ENCODE measurements at regions not wholly inside any gene's neighbourhood (a gene's known extent, or its start where the extent isn't known, plus 50 kb on each side); places are given as distances from the start of the nearest gene placed in this dataset.

- no peak for TF ChIP-seq CTCF (IDR thresholded peaks at IDR 0.05; ENCODE audit: control insufficient read depth, extremely low read depth, insufficient read depth)
- no peak overlapping the region for H3K4me3 ChIP-seq (ENCODE audit: low read depth, low read length)
- no peak for DNase-seq (ENCODE audit: low read depth)
Measured at GRCh38 chr17:12592941-12593340, 72.7 kb upstream of the MYOCD start.

GRCh38 chr17:12596961-12597360 lies 68.7 kb upstream of the MYOCD start:
- no peak for TF ChIP-seq CTCF (IDR thresholded peaks at IDR 0.05; ENCODE audit: control insufficient read depth, extremely low read depth, insufficient read depth)
- no peak for DNase-seq (ENCODE audit: low read depth)
- H3K4me3 ChIP-seq (ENCODE audit: low read depth, low read length): no peak overlapping the region

- DNase-seq (ENCODE audit: low read depth): no peak
- TF ChIP-seq CTCF (IDR thresholded peaks at IDR 0.05; ENCODE audit: control insufficient read depth, extremely low read depth, insufficient read depth): no peak
- H3K4me3 ChIP-seq (ENCODE audit: low read depth, low read length): no peak overlapping the region
Measured at GRCh38 chr17:12597895-12598294, 67.8 kb upstream of the MYOCD start.

GRCh38 chr17:12599186-12599920 lies 66.3 kb upstream of the MYOCD start:
- no peak for DNase-seq (ENCODE audit: low read depth)
- H3K4me3 ChIP-seq (ENCODE audit: low read depth, low read length): no peak overlapping the region
- no peak for TF ChIP-seq CTCF (IDR thresholded peaks at IDR 0.05; ENCODE audit: control insufficient read depth, extremely low read depth, insufficient read depth)

GRCh38 chr17:12600349-12600748 lies 65.3 kb upstream of the MYOCD start:
- DNase-seq (ENCODE audit: low read depth): no peak
- TF ChIP-seq CTCF (IDR thresholded peaks at IDR 0.05; ENCODE audit: control insufficient read depth, extremely low read depth, insufficient read depth): no peak
- no peak overlapping the region for H3K4me3 ChIP-seq (ENCODE audit: low read depth, low read length)

- DNase-seq (ENCODE audit: low read depth): no peak
- no peak for TF ChIP-seq CTCF (IDR thresholded peaks at IDR 0.05; ENCODE audit: control insufficient read depth, extremely low read depth, insufficient read depth)
- H3K4me3 ChIP-seq (ENCODE audit: low read depth, low read length): no peak overlapping the region
Measured at GRCh38 chr17:12603566-12603965, 62.1 kb upstream of the MYOCD start.

- no peak overlapping the region for H3K4me3 ChIP-seq (ENCODE audit: low read depth, low read length)
- no peak for DNase-seq (ENCODE audit: low read depth)
- no peak for TF ChIP-seq CTCF (IDR thresholded peaks at IDR 0.05; ENCODE audit: control insufficient read depth, extremely low read depth, insufficient read depth)
Measured at GRCh38 chr17:12605222-12605621, 60.5 kb upstream of the MYOCD start.

All from LNCaP clone FGC (cell line).